ENCODE measurements at regions not wholly inside any gene's neighbourhood (a gene's known extent, or its start where the extent isn't known, plus 50 kb on each side); places are given as distances from the start of the nearest gene placed in this dataset.

DNA sequence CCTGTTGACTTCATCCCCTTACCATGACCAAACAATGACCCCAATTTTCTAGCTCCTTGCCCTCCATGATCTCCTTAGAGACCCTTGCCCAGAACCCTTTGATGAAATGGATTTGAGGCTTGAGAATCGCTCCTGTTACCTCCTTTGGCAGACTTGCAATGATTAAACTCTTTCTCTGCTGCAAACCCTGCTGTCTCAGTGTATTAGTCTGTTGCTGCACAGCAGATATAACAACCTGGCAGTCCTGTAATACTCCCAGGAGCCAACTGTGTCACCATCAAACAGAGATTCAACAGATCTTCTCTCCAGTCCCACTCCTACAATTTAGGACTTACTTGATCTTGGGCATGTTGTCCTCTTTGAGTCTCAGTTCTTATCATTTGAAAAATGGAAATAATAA, 242.9 kb downstream of the HRH4 start:
- H3K18ac ChIP-seq (ENCODE audit: extremely low read depth, low read length), result no peak overlapping the region
- no peaks in the 10 kb centered on the region for H3K79me1 ChIP-seq (ENCODE audit: low read depth, low read length)
- H3K4me2 ChIP-seq (ENCODE audit: insufficient read depth in 1 of 2, low read depth in 2 of 2, low read length in 2 of 2), result no peak overlapping the region
- no peak overlapping the region for H3K56ac ChIP-seq (replicated peaks; ENCODE audit: insufficient read length, low read depth, low read length)
- no peak overlapping the region for H2AK5ac ChIP-seq (ENCODE audit: low read depth, low read length)
- no peaks in the 10 kb centered on the region; a peak in 1 of 8 replicates for H3K36me3 ChIP-seq (ENCODE audit: control insufficient read depth in 2 of 4, insufficient read depth in 4 of 4, low read length in 3 of 4)
- POLR2A ChIA-PET (ENCODE audit: partially characterized antibody), result no interaction called here
- no peak overlapping the region for H3K9ac ChIP-seq (replicated peaks in 1 of 4; ENCODE audit: extremely low read depth in 1 of 4, low read depth in 3 of 4, low read length in 3 of 4)
- WGBS, 2 experiments (ENCODE audit: extremely low coverage in 1 of 2, insufficient coverage in 1 of 2, insufficient read length in 1 of 2, insufficient replicate concordance in 2 of 2, low coverage in 1 of 2, low lambda C conversion rate in 2 of 2, missing lambda C conversion rate in 1 of 2), result 94% methylated on average over 1 of the region's 1 CpG; no CpG with 5 or more reads in 1 of the 2 experiments
- H4K8ac ChIP-seq (ENCODE audit: extremely low read depth, insufficient read depth, low read length), result no peak overlapping the region
- CTCF ChIA-PET (ENCODE audit: partially characterized antibody), result interaction anchor here (2.1 kb wide), 1 partner anchor 23 kb away, joined by 9 read pairs; no protein-coding TSS in a partner anchor
- no peak overlapping the region for H2BK5ac ChIP-seq (ENCODE audit: low read depth, low read length)
- H3K27ac ChIP-seq (ENCODE audit: low read depth, low read length), result no peak overlapping the region
- H3K14ac ChIP-seq (ENCODE audit: insufficient read length), result no peak overlapping the region
- no peak overlapping the region for H4K5ac ChIP-seq (ENCODE audit: insufficient read length, low read depth, low read length)
- H3K4me1 ChIP-seq (replicated peaks in 1 of 4; ENCODE audit: control insufficient read depth in 3 of 4, insufficient read depth in 4 of 4, low read length in 3 of 4), result no peaks in the 10 kb centered on the region
- H2BK15ac ChIP-seq (ENCODE audit: low read length), result no peak overlapping the region
- no peak overlapping the region for H3K23ac ChIP-seq (ENCODE audit: insufficient read length)
- H3K4ac ChIP-seq (replicated peaks; ENCODE audit: insufficient read length, low read depth, low read length), result no peak overlapping the region
- H4K91ac ChIP-seq (replicated peaks; ENCODE audit: insufficient read length, low read length), result no peak overlapping the region
- no peak for DNase-seq (ENCODE audit: low read depth in 1 of 2, low spot score in 2 of 2)
- peaks cover 2 to 8% of the 10 kb centered on the region in 2 experiments; a peak in 2 of 4 replicates for H3K9me3 ChIP-seq (ENCODE audit: insufficient read depth in 2 of 2, low read depth in 1 of 2, low read length in 1 of 2)
- H3K27me3 ChIP-seq (replicated peaks in 1 of 4; ENCODE audit: control insufficient read depth in 3 of 4, extremely low read depth in 1 of 4, insufficient read depth in 3 of 4, low read length in 3 of 4), result peaks cover 0 to 1% (median 0%) of the 10 kb centered on the region in 4 experiments; a peak in 1 of 7 replicates
- H2BK12ac ChIP-seq (ENCODE audit: low read depth, low read length), result no peak overlapping the region
- no peak for FAIRE-seq
- H3K23me2 ChIP-seq (ENCODE audit: low read depth, low read length), result no peaks in the 10 kb centered on the region
- TF ChIP-seq ZNF274 (IDR thresholded peaks at IDR 0.05; ENCODE audit: borderline replicate concordance, extremely low read depth, low read length), result no peak
- TF ChIP-seq CREB1 (IDR thresholded peaks at IDR 0.05), result no peak
- no peak for TF ChIP-seq POLR2A (IDR thresholded peaks at IDR 0.05; ENCODE audit: control extremely low read depth in 1 of 2, low read depth in 2 of 2, low read length in 2 of 2)
- no peak for TF ChIP-seq CHD1 (IDR thresholded peaks at IDR 0.05; ENCODE audit: low read depth, low read length)
- no peak for TF ChIP-seq HDAC6 (IDR thresholded peaks at IDR 0.05; ENCODE audit: low read depth, low read length)
- TF ChIP-seq TBP (IDR thresholded peaks at IDR 0.05; ENCODE audit: low read depth, low read length), result no peak
- no peak for TF ChIP-seq JUN (IDR thresholded peaks at IDR 0.05; ENCODE audit: low read depth, low read length)
- TF ChIP-seq ASH2L (IDR thresholded peaks at IDR 0.05; ENCODE audit: low read length), result no peak
- TF ChIP-seq EGR1 (IDR thresholded peaks at IDR 0.05; ENCODE audit: borderline replicate concordance, low read depth, low read length), result no peak
- no peak for TF ChIP-seq TEAD4 (IDR thresholded peaks at IDR 0.05; ENCODE audit: low read depth, low read length)
- no peaks in the 10 kb centered on the region for H3K79me2 ChIP-seq (ENCODE audit: control insufficient read depth in 1 of 2, insufficient read depth in 2 of 2, low read length in 2 of 2)
- no peak overlapping the region for H2AFZ ChIP-seq (ENCODE audit: low read length)
- H2BK120ac ChIP-seq (replicated peaks; ENCODE audit: low read depth, low read length), result no peak overlapping the region
- H3K4me3 ChIP-seq (ENCODE audit: extremely low read depth in 1 of 4, insufficient read depth in 2 of 4, low read depth in 3 of 4, low read length in 4 of 4), result no peak overlapping the region
- H4K20me1 ChIP-seq (replicated peaks in 1 of 2; ENCODE audit: control insufficient read depth in 1 of 2, insufficient read depth in 2 of 2, low read length in 2 of 2), result no peaks in the 10 kb centered on the region
- H2BK20ac ChIP-seq (ENCODE audit: low read length), result no peak overlapping the region
